DOHH2 (cell line): ENCODE measurements at regions not wholly inside any gene's neighbourhood (a gene's known extent, or its start where the extent isn't known, plus 50 kb on each side); places are given as distances from the start of the nearest gene placed in this dataset.

Experiments used
- EZH2phosphoT487 ChIP-seq: fragments of 200-600 bp; sonication (generic); IDR thresholded peaks from 2 replicates; pipeline ENCODE4 v1.6.1; 2017; ENCODE audit warnings: borderline replicate concordance, mild to moderate bottlenecking, antibody characterized with exemption, low read length, moderate library complexity, mixed read lengths
- TF ChIP-seq, protein P1 (sequence below): fragments of 200-600 bp; sonication (generic); IDR thresholded peaks from one replicate; pipeline ENCODE4 v1.5.1; 2014; ENCODE audit warnings: antibody characterized with exemption, mild to moderate bottlenecking, low read depth, low read length; ENCODE audit not compliant: poor library complexity, severe bottlenecking

DNA sequence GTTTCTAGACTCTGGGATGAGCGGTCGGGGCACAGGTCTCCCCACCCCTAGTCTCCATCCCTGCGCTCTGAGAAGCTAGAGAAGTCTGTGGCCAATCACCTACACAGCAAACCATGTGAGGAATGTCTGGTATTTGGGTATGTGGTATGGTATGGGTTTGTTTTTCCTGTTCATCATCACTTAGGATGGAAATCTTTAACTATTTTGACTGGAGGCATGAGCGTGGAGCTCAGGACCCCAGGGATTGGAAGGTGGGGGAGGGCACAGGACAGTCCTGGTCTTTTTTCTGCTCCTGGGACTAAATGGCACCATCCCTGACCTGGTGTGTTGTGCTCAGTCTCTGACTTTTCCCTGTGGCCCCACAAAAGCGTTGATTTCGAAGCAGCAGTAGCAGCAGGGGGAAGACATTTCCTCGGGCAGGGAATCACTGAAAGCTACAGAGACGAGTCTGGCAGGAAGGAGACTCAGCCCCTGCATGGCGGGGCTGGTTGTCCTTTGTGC is 191.7 kb upstream of the TPM1 start:
- TF ChIP-seq, protein P1, sequence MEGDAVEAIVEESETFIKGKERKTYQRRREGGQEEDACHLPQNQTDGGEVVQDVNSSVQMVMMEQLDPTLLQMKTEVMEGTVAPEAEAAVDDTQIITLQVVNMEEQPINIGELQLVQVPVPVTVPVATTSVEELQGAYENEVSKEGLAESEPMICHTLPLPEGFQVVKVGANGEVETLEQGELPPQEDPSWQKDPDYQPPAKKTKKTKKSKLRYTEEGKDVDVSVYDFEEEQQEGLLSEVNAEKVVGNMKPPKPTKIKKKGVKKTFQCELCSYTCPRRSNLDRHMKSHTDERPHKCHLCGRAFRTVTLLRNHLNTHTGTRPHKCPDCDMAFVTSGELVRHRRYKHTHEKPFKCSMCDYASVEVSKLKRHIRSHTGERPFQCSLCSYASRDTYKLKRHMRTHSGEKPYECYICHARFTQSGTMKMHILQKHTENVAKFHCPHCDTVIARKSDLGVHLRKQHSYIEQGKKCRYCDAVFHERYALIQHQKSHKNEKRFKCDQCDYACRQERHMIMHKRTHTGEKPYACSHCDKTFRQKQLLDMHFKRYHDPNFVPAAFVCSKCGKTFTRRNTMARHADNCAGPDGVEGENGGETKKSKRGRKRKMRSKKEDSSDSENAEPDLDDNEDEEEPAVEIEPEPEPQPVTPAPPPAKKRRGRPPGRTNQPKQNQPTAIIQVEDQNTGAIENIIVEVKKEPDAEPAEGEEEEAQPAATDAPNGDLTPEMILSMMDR, result no peak
- no peak for TF ChIP-seq EZH2phosphoT487
